ENCODE measurements at regions not wholly inside any gene's neighbourhood (a gene's known extent, or its start where the extent isn't known, plus 50 kb on each side); places are given as distances from the start of the nearest gene placed in this dataset.

GRCh38 chr2:225911019-225911418 lies 511.5 kb downstream of the NYAP2 start:
- no peak for ATAC-seq
- no peak overlapping the region for H3K4me3 ChIP-seq
- no peak for DNase-seq
- TF ChIP-seq, protein P1, sequence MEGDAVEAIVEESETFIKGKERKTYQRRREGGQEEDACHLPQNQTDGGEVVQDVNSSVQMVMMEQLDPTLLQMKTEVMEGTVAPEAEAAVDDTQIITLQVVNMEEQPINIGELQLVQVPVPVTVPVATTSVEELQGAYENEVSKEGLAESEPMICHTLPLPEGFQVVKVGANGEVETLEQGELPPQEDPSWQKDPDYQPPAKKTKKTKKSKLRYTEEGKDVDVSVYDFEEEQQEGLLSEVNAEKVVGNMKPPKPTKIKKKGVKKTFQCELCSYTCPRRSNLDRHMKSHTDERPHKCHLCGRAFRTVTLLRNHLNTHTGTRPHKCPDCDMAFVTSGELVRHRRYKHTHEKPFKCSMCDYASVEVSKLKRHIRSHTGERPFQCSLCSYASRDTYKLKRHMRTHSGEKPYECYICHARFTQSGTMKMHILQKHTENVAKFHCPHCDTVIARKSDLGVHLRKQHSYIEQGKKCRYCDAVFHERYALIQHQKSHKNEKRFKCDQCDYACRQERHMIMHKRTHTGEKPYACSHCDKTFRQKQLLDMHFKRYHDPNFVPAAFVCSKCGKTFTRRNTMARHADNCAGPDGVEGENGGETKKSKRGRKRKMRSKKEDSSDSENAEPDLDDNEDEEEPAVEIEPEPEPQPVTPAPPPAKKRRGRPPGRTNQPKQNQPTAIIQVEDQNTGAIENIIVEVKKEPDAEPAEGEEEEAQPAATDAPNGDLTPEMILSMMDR (IDR thresholded peaks at IDR 0.05): no peak
- no peaks in the 10 kb centered on the region for H3K4me1 ChIP-seq
- intact Hi-C loops (cut with DNase I): no loop called here
- no peaks in the 10 kb centered on the region for H3K36me3 ChIP-seq
- WGBS, 2 donors: 81 to 89% methylated on average over 6 of the region's 6 CpGs
- H3K9me3 ChIP-seq: peaks cover 0 to 9% (median 0%) of the 10 kb centered on the region in 11 donors
- H3K27ac ChIP-seq: no peak overlapping the region
- no peaks in the 10 kb centered on the region for H3K27me3 ChIP-seq

DNA sequence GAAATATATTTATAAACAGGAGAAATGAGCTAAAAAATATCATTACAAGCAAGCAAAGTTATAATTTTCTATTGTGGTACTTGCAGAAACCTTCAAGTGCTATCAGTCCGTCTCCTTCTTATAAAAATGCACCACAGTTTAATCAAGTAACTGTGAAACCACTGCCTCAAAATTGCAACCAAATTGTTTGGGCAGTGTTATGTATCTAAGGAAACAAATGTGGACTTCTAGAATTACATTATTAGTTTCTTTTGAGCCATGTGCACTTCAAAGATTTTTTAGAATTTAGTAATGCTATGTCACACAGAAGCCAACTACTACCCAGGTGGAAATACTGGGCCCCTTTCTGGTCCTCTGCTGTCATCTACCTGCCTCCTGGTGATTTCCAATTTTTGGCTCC lies 495.6 kb downstream of the NYAP2 start:
- Histone ChIP-seq H3K27me3 (peaks cover 0 to 5% (median 0%) of the 10 kb centered on the region in 7 donors), H3K27ac (peak overlapping the region in 1 of 10 donors; percentile 6), H3K9me3 (no peaks in the 10 kb centered on the region), H3K4me3 (no peak overlapping the region), H3K36me3 (no peaks in the 10 kb centered on the region), H3K4me1 (peaks cover 0 to 14% (median 0%) of the 10 kb centered on the region in 9 donors)
- WGBS, 2 donors: 59 to 68% methylated on average over 1 of the region's 1 CpG
- ATAC-seq (no peak), DNase-seq (no peak)
- intact Hi-C loops (cut with DNase I): no loop called here
- TF ChIP-seq, protein P1 (IDR thresholded peaks at IDR 0.05): no peak

DNA sequence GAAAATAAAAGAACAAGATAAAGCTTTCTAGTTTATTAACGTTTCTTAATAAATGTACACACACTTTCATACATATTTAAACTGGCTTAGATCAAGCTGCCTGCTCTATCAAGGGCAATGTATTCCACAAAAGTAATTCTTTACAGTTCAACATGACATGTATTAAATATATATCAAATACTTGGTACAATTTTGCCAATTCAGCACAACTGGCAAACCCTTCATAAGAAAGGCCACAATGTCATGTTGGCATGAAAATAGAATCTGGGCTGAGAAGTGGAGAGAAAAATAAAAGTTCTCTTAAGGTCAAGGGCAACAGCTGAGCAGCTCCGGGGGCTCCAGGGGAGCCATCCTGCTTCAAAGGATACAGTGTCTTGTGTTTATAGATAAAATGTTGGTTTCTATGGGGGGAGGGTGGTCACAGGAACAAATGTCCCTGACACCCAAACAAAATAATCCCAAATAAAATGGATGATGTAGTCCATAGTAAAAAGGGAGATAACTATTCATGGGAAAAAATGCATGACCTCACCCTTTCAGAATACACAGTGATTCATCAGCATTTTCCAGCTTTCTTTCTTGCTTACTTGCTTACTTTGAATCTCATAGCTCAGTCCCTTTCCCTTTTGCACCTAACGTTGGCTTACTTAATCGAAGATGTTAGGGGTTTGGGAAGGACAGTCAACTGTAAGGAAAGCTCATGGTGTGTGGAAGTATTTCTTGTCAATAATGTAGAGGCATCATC lies 494.9 kb downstream of the NYAP2 start:
- H3K27ac ChIP-seq: no peak overlapping the region

DNA sequence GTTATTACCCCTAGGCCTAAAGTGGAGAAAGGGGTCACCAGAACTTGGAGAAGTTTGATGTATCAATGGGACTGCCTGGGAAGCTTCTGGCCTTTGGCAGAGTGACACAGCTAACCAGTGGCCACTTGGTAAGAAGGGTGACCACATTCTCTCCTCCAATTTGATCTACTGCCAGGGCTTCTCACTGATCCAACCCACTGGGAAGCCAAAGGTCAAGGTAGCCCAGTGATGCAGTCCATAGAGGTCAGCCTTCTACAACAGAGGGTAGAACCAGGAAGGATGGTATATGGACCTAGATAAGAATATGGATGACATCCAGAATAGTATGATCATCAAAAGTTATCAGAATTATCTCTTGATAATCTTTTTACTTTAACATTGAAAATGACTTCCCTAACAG lies 493.6 kb downstream of the NYAP2 start:
- Histone ChIP-seq H3K27ac (no peak overlapping the region), H3K36me3 (no peaks in the 10 kb centered on the region), H3K4me3 (no peak overlapping the region), H3K4me1 (peaks cover 0 to 14% (median 0%) of the 10 kb centered on the region in 9 donors), H3K27me3 (peaks cover 0 to 5% (median 0%) of the 10 kb centered on the region in 7 donors), H3K9me3 (no peaks in the 10 kb centered on the region)
- TF ChIP-seq, protein P1 (IDR thresholded peaks at IDR 0.05): no peak
- intact Hi-C loops (cut with DNase I): loop anchor here in 4 of 10 donors (2.0 to 5.0 kb wide), 4 partner anchors 908 to 1094 kb away; no protein-coding TSS in a partner anchor
- ATAC-seq (no peak), DNase-seq (no peak)

More for the DNA sequence above, 494.9 kb downstream of the NYAP2 start:
- ATAC-seq: peak in 1 of 8 donors; percentile 41
- intact Hi-C loops (cut with DNase I): loop anchor here in 3 of 10 donors (5.0 kb wide), 3 partner anchors 908 to 1093 kb away; no protein-coding TSS in a partner anchor
- peaks cover 0 to 14% (median 0%) of the 10 kb centered on the region in 9 donors for H3K4me1 ChIP-seq
- WGBS, 2 donors: 41 to 59% methylated on average over 4 of the region's 4 CpGs
- no peaks in the 10 kb centered on the region for H3K9me3 ChIP-seq
- no peaks in the 10 kb centered on the region for H3K36me3 ChIP-seq
- TF ChIP-seq, protein P1 (IDR thresholded peaks at IDR 0.05): no peak
- H3K27me3 ChIP-seq: peaks cover 0 to 5% (median 0%) of the 10 kb centered on the region in 7 donors
- no peak for DNase-seq
- no peak overlapping the region for H3K4me3 ChIP-seq
